ENCODE measurements at regions not wholly inside any gene's neighbourhood (a gene's known extent, or its start where the extent isn't known, plus 50 kb on each side); places are given as distances from the start of the nearest gene placed in this dataset.

DNA sequence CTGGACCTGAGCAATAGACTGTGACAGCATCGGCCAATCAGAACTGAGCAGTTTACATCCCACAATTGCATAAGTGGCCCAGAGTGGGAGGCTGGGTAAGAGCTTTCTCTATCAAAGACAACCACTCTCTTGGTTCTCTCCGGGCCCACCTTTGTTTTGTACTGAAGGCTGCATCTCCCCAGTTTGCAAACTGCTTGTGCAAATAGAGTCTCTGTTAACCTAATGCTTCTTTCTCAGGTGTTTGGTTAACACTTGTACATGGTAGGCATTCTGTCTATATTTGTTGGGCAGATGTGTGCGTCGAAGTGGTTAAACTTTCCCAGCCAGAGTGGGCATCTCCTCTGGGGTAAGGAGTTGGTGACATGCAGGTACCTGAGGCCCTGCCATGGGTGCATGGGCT lies 177.1 kb downstream of the CDH26 start:
- TF ChIP-seq, protein P1, sequence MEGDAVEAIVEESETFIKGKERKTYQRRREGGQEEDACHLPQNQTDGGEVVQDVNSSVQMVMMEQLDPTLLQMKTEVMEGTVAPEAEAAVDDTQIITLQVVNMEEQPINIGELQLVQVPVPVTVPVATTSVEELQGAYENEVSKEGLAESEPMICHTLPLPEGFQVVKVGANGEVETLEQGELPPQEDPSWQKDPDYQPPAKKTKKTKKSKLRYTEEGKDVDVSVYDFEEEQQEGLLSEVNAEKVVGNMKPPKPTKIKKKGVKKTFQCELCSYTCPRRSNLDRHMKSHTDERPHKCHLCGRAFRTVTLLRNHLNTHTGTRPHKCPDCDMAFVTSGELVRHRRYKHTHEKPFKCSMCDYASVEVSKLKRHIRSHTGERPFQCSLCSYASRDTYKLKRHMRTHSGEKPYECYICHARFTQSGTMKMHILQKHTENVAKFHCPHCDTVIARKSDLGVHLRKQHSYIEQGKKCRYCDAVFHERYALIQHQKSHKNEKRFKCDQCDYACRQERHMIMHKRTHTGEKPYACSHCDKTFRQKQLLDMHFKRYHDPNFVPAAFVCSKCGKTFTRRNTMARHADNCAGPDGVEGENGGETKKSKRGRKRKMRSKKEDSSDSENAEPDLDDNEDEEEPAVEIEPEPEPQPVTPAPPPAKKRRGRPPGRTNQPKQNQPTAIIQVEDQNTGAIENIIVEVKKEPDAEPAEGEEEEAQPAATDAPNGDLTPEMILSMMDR (conservative IDR thresholded peaks at IDR 0.05; ENCODE audit: low read depth, low read length), result no peak
- TF ChIP-seq MXI1 (IDR thresholded peaks at IDR 0.05; ENCODE audit: borderline replicate concordance, low read depth, low read length) (no peak), POLR2A (IDR thresholded peaks at IDR 0.05; ENCODE audit: low read depth, low read length) (no peak), SMC3 (IDR thresholded peaks at IDR 0.05; ENCODE audit: low read depth, low read length) (no peak), FOS (IDR thresholded peaks at IDR 0.05; ENCODE audit: low read depth, low read length) (no peak), RAD21 (IDR thresholded peaks at IDR 0.05; ENCODE audit: low read length) (no peak), MAZ (IDR thresholded peaks at IDR 0.05; ENCODE audit: borderline replicate concordance, low read depth, low read length) (no peak), CEBPB (IDR thresholded peaks at IDR 0.05; ENCODE audit: low read depth, low read length) (no peak), NFE2L2 (IDR thresholded peaks at IDR 0.05; ENCODE audit: low read depth, low read length) (no peak), RFX5 (IDR thresholded peaks at IDR 0.05; ENCODE audit: low read depth, low read length) (no peak)
- TF ChIP-seq, protein P2, sequence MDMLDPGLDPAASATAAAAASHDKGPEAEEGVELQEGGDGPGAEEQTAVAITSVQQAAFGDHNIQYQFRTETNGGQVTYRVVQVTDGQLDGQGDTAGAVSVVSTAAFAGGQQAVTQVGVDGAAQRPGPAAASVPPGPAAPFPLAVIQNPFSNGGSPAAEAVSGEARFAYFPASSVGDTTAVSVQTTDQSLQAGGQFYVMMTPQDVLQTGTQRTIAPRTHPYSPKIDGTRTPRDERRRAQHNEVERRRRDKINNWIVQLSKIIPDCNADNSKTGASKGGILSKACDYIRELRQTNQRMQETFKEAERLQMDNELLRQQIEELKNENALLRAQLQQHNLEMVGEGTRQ (IDR thresholded peaks at IDR 0.05; ENCODE audit: low read depth, low read length), result no peak
- TF ChIP-seq, protein P3, sequence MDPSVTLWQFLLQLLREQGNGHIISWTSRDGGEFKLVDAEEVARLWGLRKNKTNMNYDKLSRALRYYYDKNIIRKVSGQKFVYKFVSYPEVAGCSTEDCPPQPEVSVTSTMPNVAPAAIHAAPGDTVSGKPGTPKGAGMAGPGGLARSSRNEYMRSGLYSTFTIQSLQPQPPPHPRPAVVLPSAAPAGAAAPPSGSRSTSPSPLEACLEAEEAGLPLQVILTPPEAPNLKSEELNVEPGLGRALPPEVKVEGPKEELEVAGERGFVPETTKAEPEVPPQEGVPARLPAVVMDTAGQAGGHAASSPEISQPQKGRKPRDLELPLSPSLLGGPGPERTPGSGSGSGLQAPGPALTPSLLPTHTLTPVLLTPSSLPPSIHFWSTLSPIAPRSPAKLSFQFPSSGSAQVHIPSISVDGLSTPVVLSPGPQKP (IDR thresholded peaks at IDR 0.05; ENCODE audit: borderline replicate concordance, low read depth, low read length), result no peak
